ENCODE measurements at regions not wholly inside any gene's neighbourhood (a gene's known extent, or its start where the extent isn't known, plus 50 kb on each side); places are given as distances from the start of the nearest gene placed in this dataset.

DNA sequence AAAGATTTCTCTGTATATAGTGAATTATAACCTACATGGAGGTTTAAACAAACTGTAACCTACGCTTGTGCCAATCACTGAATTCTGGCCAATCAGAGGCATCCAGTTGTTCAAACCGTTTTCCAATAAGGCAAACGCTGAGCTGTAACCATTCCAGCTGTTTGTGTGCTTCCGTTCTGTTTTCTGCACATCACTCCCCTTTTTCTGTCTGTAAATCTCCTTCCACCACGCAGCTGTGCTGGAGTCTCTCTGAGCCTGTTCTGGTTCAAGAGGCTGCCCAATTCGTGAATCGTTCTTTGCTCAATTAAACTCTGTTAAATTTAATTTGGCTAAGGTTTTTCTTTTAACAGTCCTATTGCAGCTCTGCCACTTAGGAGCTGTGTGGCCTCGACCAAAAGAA lies 552.5 kb downstream of the FGF9 start:
- TF ChIP-seq EZH2phosphoT487 (IDR thresholded peaks at IDR 0.05; ENCODE audit: borderline replicate concordance) (no peak), POLR2AphosphoS5 (IDR thresholded peaks at IDR 0.05; ENCODE audit: low read depth, low read length) (no peak)
- TF ChIP-seq, protein P1, sequence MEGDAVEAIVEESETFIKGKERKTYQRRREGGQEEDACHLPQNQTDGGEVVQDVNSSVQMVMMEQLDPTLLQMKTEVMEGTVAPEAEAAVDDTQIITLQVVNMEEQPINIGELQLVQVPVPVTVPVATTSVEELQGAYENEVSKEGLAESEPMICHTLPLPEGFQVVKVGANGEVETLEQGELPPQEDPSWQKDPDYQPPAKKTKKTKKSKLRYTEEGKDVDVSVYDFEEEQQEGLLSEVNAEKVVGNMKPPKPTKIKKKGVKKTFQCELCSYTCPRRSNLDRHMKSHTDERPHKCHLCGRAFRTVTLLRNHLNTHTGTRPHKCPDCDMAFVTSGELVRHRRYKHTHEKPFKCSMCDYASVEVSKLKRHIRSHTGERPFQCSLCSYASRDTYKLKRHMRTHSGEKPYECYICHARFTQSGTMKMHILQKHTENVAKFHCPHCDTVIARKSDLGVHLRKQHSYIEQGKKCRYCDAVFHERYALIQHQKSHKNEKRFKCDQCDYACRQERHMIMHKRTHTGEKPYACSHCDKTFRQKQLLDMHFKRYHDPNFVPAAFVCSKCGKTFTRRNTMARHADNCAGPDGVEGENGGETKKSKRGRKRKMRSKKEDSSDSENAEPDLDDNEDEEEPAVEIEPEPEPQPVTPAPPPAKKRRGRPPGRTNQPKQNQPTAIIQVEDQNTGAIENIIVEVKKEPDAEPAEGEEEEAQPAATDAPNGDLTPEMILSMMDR (IDR thresholded peaks at IDR 0.05 in 2 of 3, conservative IDR thresholded peaks at IDR 0.05 in 1 of 3; ENCODE audit: borderline replicate concordance in 1 of 3, insufficient read depth in 1 of 3, low read depth in 2 of 3, low read length in 2 of 3): no peak

Data from HCT116 (cell line).